Heart right ventricle (tissue), 16 donors: ENCODE measurements at regions not wholly inside any gene's neighbourhood (a gene's known extent, or its start where the extent isn't known, plus 50 kb on each side); places are given as distances from the start of the nearest gene placed in this dataset.
"Not testable (repeated sequence)": the region's sequence is repeated elsewhere in the genome, so short reads cannot be mapped to it uniquely, and the experiment has no call there.

Experiments used
- ATAC-seq, 8 donors: fragments of 200-7000 bp; cut with Tn5 transposase; one replicate each; pipeline ENCODE4 v1.9.1; 2020; ENCODE audit warnings: mild to moderate bottlenecking in 8 of 8, moderate library complexity in 8 of 8, moderate number of reproducible peaks in 1 of 8
- DNase-seq, 2 donors: peaks; one replicate each; pipeline ENCODE4 v3.0.0-alpha.2; 2020
- H3K27ac ChIP-seq, 10 donors: fragments of 200-600 bp; sonication (generic) in 2 of 10; one replicate each; pipeline versions ENCODE4 v1.5.0 to v1.8.0; 2020 to 2022; ENCODE audit warnings: mild to moderate bottlenecking in 3 of 10
- H3K27me3 ChIP-seq, 7 donors: fragments of 200-600 bp; one replicate each; pipeline ENCODE4 v1.8.0; 2021 to 2022; ENCODE audit warnings: mild to moderate bottlenecking in 2 of 7
- H3K36me3 ChIP-seq, 9 donors: fragments of 200-600 bp; sonication (generic) in 1 of 9; one replicate each; pipeline versions ENCODE4 v1.5.0 to v1.8.0; 2020 to 2022; ENCODE audit warnings: mild to moderate bottlenecking in 2 of 9
- H3K4me1 ChIP-seq, 9 donors: fragments of 200-600 bp; sonication (generic) in 1 of 9; one replicate each; pipeline versions ENCODE4 v1.5.0 to v1.8.0; 2020 to 2022; ENCODE audit warnings: mild to moderate bottlenecking in 4 of 9
- H3K4me3 ChIP-seq, 10 donors: fragments of 200-600 bp; sonication (generic) in 2 of 10; one replicate each; pipeline versions ENCODE4 v1.5.0 to v1.8.0; 2020 to 2022; ENCODE audit warnings: mild to moderate bottlenecking in 7 of 10, moderate library complexity in 2 of 10
- H3K9me3 ChIP-seq, 11 donors: fragments of 200-600 bp in 10 of 11; sonication (generic) in 2 of 11; one replicate each; pipeline versions ENCODE4 v1.5.0 to v1.8.0; 2013 to 2022; ENCODE audit warnings: mild to moderate bottlenecking in 2 of 11, control low read depth in 1 of 11, moderate library complexity in 1 of 11
- WGBS, 2 donors: extraction: QIAGEN DNeasy Blood & Tissue Kit; methylation state at CpG; one replicate each; pipeline ENCODE4 v1.1.7; 2013; ENCODE audit warnings: inconsistent platforms in 1 of 2; 5-methylcytosine and 5-hydroxymethylcytosine counted together
- intact Hi-C, 10 donors: fragments of 100-400 bp; cut with DNase I; formaldehyde crosslinking; loops; one replicate each; pipeline versions ENCODE4 v1.11.1 to v1.14.2; 2022
- TF ChIP-seq, protein P1 (sequence below), 9 donors: fragments of 200-600 bp; sonication (generic) in 2 of 9; IDR thresholded peaks; one replicate each; pipeline versions ENCODE4 v1.5.0 to v1.8.0; 2021 to 2022; ENCODE audit warnings: antibody characterized with exemption in 9 of 9, mild to moderate bottlenecking in 5 of 9, moderate library complexity in 1 of 9
- donor health status: Arrhythmogenic right ventricular cardiomyopathy.
- donor health status: ischemic (EF 13 %, LVEDD 7.1; RV severe dilation, severe dysfunction).
- donor health status: healthy with polysubstance abuse.
- donor health status: DM: no; HTN: yes; CAD: no.
- donor health status: DM: no; HTN: no; CAD: no.
- donor health status: ischemic (EF 25% LVEDD 6.9; RV normal size, moderate dysfunction).
- donor health status: ischemic (EF 25% LVEDD 5.7; RV mildly dilated, moderate dysfunction).
- donor health status: healthy.
- donor health status: DM: yes; HTN: yes; CAD: no.
- donor health status: Ischemic cardiomyopathy.
- donor health status: ischemic (EF 35%, LVEDD 5.7; RV mildly dilated, moderate dysfunction).
- donor health status: nonischemic (EF 11% LVEDD 7.7; RV severe dilation, severe dysfunction).
- donor health status: DM: yes; HTN: yes; CAD: no.
- donor health status: PGD.
- donor health status: ischemic (EF 29% LVEDD 5.4; RV normal size, mild dysfunction).
- donor health status: nonischemic (EF 23%, LVEDD 6.1; RV moderate dilation, normal function).

DNA sequence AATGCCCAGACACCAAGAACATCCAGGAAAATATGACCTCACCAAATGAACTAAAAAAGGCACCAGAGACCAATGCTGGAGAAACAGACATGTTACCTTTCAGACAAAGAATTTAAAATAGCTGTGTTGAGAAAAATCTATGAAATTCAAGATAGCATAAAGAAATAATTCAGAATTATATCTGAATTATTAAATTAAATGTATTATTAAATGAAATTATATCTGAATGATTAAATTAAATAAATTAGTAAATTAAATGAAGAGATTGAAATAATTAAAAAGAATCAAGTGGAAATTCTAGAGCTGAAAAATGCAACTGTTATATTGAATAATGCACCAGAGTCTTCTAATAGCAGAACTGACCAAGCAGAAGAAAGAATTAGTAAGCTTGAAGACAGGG lies 279.2 kb upstream of the SATB1 start:
- TF ChIP-seq, protein P1, sequence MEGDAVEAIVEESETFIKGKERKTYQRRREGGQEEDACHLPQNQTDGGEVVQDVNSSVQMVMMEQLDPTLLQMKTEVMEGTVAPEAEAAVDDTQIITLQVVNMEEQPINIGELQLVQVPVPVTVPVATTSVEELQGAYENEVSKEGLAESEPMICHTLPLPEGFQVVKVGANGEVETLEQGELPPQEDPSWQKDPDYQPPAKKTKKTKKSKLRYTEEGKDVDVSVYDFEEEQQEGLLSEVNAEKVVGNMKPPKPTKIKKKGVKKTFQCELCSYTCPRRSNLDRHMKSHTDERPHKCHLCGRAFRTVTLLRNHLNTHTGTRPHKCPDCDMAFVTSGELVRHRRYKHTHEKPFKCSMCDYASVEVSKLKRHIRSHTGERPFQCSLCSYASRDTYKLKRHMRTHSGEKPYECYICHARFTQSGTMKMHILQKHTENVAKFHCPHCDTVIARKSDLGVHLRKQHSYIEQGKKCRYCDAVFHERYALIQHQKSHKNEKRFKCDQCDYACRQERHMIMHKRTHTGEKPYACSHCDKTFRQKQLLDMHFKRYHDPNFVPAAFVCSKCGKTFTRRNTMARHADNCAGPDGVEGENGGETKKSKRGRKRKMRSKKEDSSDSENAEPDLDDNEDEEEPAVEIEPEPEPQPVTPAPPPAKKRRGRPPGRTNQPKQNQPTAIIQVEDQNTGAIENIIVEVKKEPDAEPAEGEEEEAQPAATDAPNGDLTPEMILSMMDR (IDR thresholded peaks at IDR 0.05): no peak
- Histone ChIP-seq H3K27me3 (no peaks in the 10 kb centered on the region), H3K4me3 (no peak overlapping the region), H3K27ac (no peak overlapping the region), H3K4me1 (no peaks in the 10 kb centered on the region), H3K9me3 (peaks cover 0 to 40% (median 12%) of the 10 kb centered on the region in 11 donors), H3K36me3 (no peaks in the 10 kb centered on the region)
- DNase-seq (no peak), ATAC-seq (no peak)
- intact Hi-C loops: no loop called here

DNA sequence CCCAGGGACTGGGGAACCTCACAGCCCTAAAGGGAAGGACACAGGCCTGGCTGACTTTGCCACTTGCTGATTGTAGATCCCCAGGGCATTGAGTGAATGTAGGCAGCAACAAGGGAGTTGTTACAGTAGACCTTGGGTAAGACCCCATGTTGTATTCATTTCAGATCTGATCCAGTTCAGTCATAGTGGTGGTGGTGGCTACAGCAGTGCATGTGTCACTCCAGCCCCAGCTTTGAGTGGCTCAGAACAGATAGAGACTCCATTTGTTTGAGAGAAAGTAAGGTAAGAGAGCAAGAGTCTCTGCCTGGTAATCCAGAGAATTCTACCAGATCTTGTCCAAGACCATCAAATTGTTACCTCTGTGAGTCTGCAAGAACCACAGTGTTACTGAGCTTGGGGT lies 278.7 kb upstream of the SATB1 start:
- TF ChIP-seq, protein P1 (IDR thresholded peaks at IDR 0.05): no peak
- intact Hi-C loops: no loop called here
- H3K27me3 ChIP-seq: no peaks in the 10 kb centered on the region
- H3K36me3 ChIP-seq: no peaks in the 10 kb centered on the region
- H3K27ac ChIP-seq: no peak overlapping the region
- no peak for ATAC-seq
- H3K4me3 ChIP-seq: no peak overlapping the region
- peaks cover 0 to 40% (median 12%) of the 10 kb centered on the region in 11 donors for H3K9me3 ChIP-seq
- no peaks in the 10 kb centered on the region for H3K4me1 ChIP-seq
- no peak for DNase-seq

DNA sequence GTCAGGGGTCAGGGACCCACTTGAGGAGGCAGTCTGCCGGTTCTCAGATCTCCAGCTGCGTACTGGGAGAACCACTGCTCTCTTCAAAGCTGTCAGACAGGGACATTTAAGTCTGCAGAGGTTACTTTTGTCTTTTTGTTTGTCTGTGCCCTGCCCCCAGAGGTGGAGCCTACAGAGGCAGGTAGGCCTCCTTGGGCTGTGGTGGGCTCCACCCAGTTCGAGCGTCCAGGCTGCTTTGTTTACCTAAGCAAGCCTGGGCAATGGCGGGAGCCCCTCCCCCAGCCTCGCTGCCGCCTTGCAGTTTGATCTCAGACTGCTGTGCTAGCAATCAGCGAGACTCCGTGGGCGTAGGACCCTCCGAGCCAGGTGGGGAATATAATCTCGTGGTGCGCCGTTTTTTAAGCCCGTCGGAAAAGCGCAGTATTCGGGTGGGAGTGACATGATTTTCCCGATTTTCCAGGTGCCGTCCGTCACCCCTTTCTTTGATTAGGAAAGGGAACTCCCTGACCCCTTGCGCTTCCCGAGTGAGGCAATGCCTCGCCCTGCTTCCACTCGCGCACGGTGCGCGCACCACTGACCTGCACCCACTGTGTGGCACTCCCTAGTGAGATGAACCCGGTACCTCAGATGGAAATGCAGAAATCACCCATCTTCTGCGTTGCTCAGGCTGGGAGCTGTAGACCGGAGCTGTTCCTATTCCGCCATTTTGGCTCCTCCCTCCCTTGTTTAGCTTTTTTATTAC lies 268.6 kb upstream of the SATB1 start:
- WGBS, 2 donors: 87 to 88% methylated on average over 25 to 30 of the region's 33 CpGs
- H3K36me3 ChIP-seq, ATAC-seq, H3K4me3 ChIP-seq, DNase-seq, H3K27ac ChIP-seq, H3K9me3 ChIP-seq, H3K27me3 ChIP-seq, H3K4me1 ChIP-seq, intact Hi-C loops: not testable (repeated sequence)

DNA sequence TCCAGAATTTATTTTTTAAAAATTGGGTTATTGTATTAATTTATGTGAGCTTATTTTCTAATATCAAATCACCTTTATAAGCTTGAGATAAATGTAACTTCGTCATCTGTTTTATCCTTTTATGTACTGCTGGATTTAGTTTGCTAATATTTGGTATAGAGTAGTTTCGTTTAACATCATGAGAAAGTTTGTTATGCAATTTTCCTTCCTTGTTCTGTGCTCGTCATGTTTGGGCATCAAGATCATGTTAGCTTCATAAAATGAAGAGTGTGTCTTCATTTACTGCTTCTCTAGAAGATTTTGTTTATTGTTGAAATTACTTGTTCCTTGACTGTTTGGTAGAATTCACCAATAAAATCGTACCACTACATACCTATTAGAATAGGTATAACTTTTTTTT lies 262.1 kb upstream of the SATB1 start:
- ATAC-seq (no peak), DNase-seq (no peak)
- Histone ChIP-seq H3K36me3 (no peaks in the 10 kb centered on the region), H3K4me3 (no peak overlapping the region), H3K4me1 (no peaks in the 10 kb centered on the region), H3K27ac (peak overlapping the region in 1 of 10 donors; percentile 37), H3K27me3 (no peaks in the 10 kb centered on the region), H3K9me3 (peaks cover 0 to 5% (median 0%) of the 10 kb centered on the region in 11 donors)
- intact Hi-C loops: no loop called here
- TF ChIP-seq, protein P1 (IDR thresholded peaks at IDR 0.05): no peak
- 52 to 54% methylated on average over 4 of the region's 4 CpGs for WGBS, 2 donors

DNA sequence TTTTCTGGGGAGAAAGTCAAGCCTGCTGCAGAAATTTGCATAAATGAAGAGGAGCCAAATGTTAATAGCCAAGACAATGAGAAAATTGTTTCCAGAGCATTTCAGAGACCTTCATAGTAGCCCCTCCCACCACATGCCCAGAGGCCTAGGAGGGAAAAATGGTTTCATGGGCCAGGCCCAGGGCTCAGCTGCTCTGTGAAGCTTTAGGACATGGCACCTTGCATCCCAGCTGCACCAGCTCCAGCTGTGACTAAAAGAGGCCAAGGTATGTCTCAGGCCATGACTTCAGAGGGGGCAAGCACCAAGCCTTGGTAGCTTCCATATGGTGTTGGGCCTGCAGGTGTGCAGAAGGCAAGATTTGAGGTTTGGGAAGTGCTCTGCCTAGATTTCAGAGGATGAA lies 258.8 kb upstream of the SATB1 start:
- Histone ChIP-seq H3K4me1 (peaks cover 0 to 6% (median 0%) of the 10 kb centered on the region in 9 donors), H3K27me3 (no peaks in the 10 kb centered on the region), H3K4me3 (no peak overlapping the region), H3K27ac (no peak overlapping the region), H3K9me3 (peaks cover 0 to 5% (median 0%) of the 10 kb centered on the region in 11 donors), H3K36me3 (no peaks in the 10 kb centered on the region)
- intact Hi-C loops: no loop called here
- TF ChIP-seq, protein P1 (IDR thresholded peaks at IDR 0.05): no peak
- no peak for DNase-seq
- no peak for ATAC-seq
